H1 (cell line): ENCODE measurements at regions not wholly inside any gene's neighbourhood (a gene's known extent, or its start where the extent isn't known, plus 50 kb on each side); places are given as distances from the start of the nearest gene placed in this dataset.

ENCODE experiments used
- CTBP2 ChIP-seq: IDR thresholded peaks from 2 replicates; pipeline ENCODE4 v1.7.0; 2011; ENCODE audit warnings: borderline replicate concordance, mild to moderate bottlenecking, moderate library complexity, mixed read lengths, low read length; ENCODE audit not compliant: insufficient read depth, insufficient read length
- CTCF ChIP-seq, 3 experiments: IDR thresholded peaks; 1 replicate in 2 of 3; 2 replicates in 1 of 3; pipeline versions ENCODE4 v1.5.1 to v1.6.1; 2011; ENCODE audit warnings: low read length in 3 of 3, mild to moderate bottlenecking in 3 of 3, inconsistent platforms in 2 of 3, low read depth in 1 of 3, moderate library complexity in 1 of 3; ENCODE audit not compliant: insufficient read depth in 1 of 3; ENCODE audit errors: control extremely low read depth in 1 of 3
- JUN ChIP-seq: IDR thresholded peaks from 2 replicates; pipeline ENCODE4 v1.6.1; 2011; ENCODE audit warnings: low read depth, mild to moderate bottlenecking, improper control_type of control experiment, low read length
- NRF1 ChIP-seq: IDR thresholded peaks from 2 replicates; pipeline ENCODE4 v1.6.1; 2011; ENCODE audit warnings: mild to moderate bottlenecking, low read depth, low read length, improper control_type of control experiment
- POLR2A ChIP-seq, 2 experiments: IDR thresholded peaks; 1 replicate in 1 of 2; 2 replicates in 1 of 2; pipeline ENCODE4 v1.6.1; 2011; ENCODE audit warnings: low read depth in 2 of 2, low read length in 2 of 2, mild to moderate bottlenecking in 2 of 2; ENCODE audit errors: control extremely low read depth in 1 of 2
- RAD21 ChIP-seq, 2 experiments: IDR thresholded peaks in 1 of 2; conservative IDR thresholded peaks in 1 of 2; 2 replicates each; pipeline ENCODE4 v1.6.1; 2011; ENCODE audit warnings: low read depth in 2 of 2, low read length in 2 of 2, improper control_type of control experiment in 1 of 2, inconsistent platforms in 1 of 2, mild to moderate bottlenecking in 1 of 2, moderate library complexity in 1 of 2
- RFX5 ChIP-seq: IDR thresholded peaks from 2 replicates; pipeline ENCODE4 v1.6.1; 2011; ENCODE audit warnings: low read depth, low read length, improper control_type of control experiment, borderline replicate concordance
- SP1 ChIP-seq: IDR thresholded peaks from 2 replicates; pipeline ENCODE4 v1.6.1; 2011; ENCODE audit warnings: low read depth, low read length
- TAF7 ChIP-seq: optimal IDR thresholded peaks from 2 replicates; pipeline ENCODE3; 2011; ENCODE audit warnings: low read depth, mild to moderate bottlenecking, inconsistent platforms, low read length, moderate library complexity, borderline replicate concordance
- YY1 ChIP-seq: IDR thresholded peaks from 2 replicates; pipeline ENCODE4 v1.6.1; 2011; ENCODE audit warnings: low read depth, mild to moderate bottlenecking, low read length
- ZNF274 ChIP-seq: IDR thresholded peaks from 2 replicates; pipeline ENCODE4 v1.7.0; 2012; ENCODE audit warnings: low read length, borderline replicate concordance; ENCODE audit errors: extremely low read depth

GRCh38 chr3:55201779-55202178, 273.9 kb upstream of the LRTM1 start:
- no peak for TF ChIP-seq RFX5
- no peak for TF ChIP-seq CTCF (IDR thresholded peaks at IDR 0.05; ENCODE audit: control extremely low read depth in 1 of 3, insufficient read depth in 1 of 3, low read depth in 1 of 3, low read length in 3 of 3)
- TF ChIP-seq TAF7: no peak
- TF ChIP-seq NRF1: no peak
- TF ChIP-seq RAD21 (IDR thresholded peaks at IDR 0.05 in 1 of 2, conservative IDR thresholded peaks at IDR 0.05 in 1 of 2; ENCODE audit: low read depth in 2 of 2, low read length in 2 of 2): no peak
- TF ChIP-seq YY1: no peak
- no peak for TF ChIP-seq SP1
- TF ChIP-seq CTBP2: no peak
- TF ChIP-seq ZNF274: no peak
- no peak for TF ChIP-seq POLR2A (IDR thresholded peaks at IDR 0.05; ENCODE audit: control extremely low read depth in 1 of 2, low read depth in 2 of 2, low read length in 2 of 2)
- TF ChIP-seq JUN: no peak
